ENCODE measurements at regions not wholly inside any gene's neighbourhood (a gene's known extent, or its start where the extent isn't known, plus 50 kb on each side); places are given as distances from the start of the nearest gene placed in this dataset.

- FAIRE-seq: no peak
These were observed 270.8 kb downstream of the FOXD2 start for GRCh38 chr1:47708658-47709018.

GRCh38 chr1:47709019-47709871 is 271.4 kb downstream of the FOXD2 start:
- no peak for FAIRE-seq

GRCh38 chr1:47709872-47710231 is 272.0 kb downstream of the FOXD2 start:
- FAIRE-seq: no peak

GRCh38 chr1:47710329-47711071 is 272.7 kb downstream of the FOXD2 start:
- no peak for FAIRE-seq

Measured in TTC549 (cell line).